ENCODE measurements at regions not wholly inside any gene's neighbourhood (a gene's known extent, or its start where the extent isn't known, plus 50 kb on each side); places are given as distances from the start of the nearest gene placed in this dataset.

GRCh38 chr11:106520146-106520912 is 442.9 kb downstream of the AASDHPPT start:
- no peak for TF ChIP-seq MAX (IDR thresholded peaks at IDR 0.05)
- no peak for TF ChIP-seq CTCF (IDR thresholded peaks at IDR 0.05 in 2 of 3, conservative IDR thresholded peaks at IDR 0.05 in 1 of 3; ENCODE audit: borderline replicate concordance in 1 of 3, insufficient read depth in 1 of 3, low read depth in 2 of 3, low read length in 2 of 3)
- no peak for TF ChIP-seq POLR2A (IDR thresholded peaks at IDR 0.05; ENCODE audit: borderline replicate concordance, extremely low read depth, insufficient read depth, insufficient read length)
- TF ChIP-seq EZH2 (IDR thresholded peaks at IDR 0.05): no peak
- TF ChIP-seq EZH2phosphoT487 (IDR thresholded peaks at IDR 0.05; ENCODE audit: borderline replicate concordance): no peak
- no peak for TF ChIP-seq POLR2AphosphoS5 (IDR thresholded peaks at IDR 0.05; ENCODE audit: low read depth, low read length)
- no peak for TF ChIP-seq TCF7L2 (IDR thresholded peaks at IDR 0.05; ENCODE audit: borderline replicate concordance, extremely low read depth, insufficient read depth, insufficient read length)
- no peak for TF ChIP-seq CEBPB (IDR thresholded peaks at IDR 0.05; ENCODE audit: low read depth)
